Heart right ventricle (tissue), 16 donors: ENCODE measurements at regions not wholly inside any gene's neighbourhood (a gene's known extent, or its start where the extent isn't known, plus 50 kb on each side); places are given as distances from the start of the nearest gene placed in this dataset.

Experiments
- ATAC-seq, 8 donors: fragments of 200-7000 bp; cut with Tn5 transposase; one replicate each; pipeline ENCODE4 v1.9.1; 2020; ENCODE audit warnings: mild to moderate bottlenecking in 8 of 8, moderate library complexity in 8 of 8, moderate number of reproducible peaks in 1 of 8
- DNase-seq, 2 donors: peaks; one replicate each; pipeline ENCODE4 v3.0.0-alpha.2; 2020
- H3K27ac ChIP-seq, 10 donors: fragments of 200-600 bp; sonication (generic) in 2 of 10; one replicate each; pipeline versions ENCODE4 v1.5.0 to v1.8.0; 2020 to 2022; ENCODE audit warnings: mild to moderate bottlenecking in 3 of 10
- H3K27me3 ChIP-seq, 7 donors: fragments of 200-600 bp; one replicate each; pipeline ENCODE4 v1.8.0; 2021 to 2022; ENCODE audit warnings: mild to moderate bottlenecking in 2 of 7
- H3K36me3 ChIP-seq, 9 donors: fragments of 200-600 bp; sonication (generic) in 1 of 9; one replicate each; pipeline versions ENCODE4 v1.5.0 to v1.8.0; 2020 to 2022; ENCODE audit warnings: mild to moderate bottlenecking in 2 of 9
- H3K4me1 ChIP-seq, 9 donors: fragments of 200-600 bp; sonication (generic) in 1 of 9; one replicate each; pipeline versions ENCODE4 v1.5.0 to v1.8.0; 2020 to 2022; ENCODE audit warnings: mild to moderate bottlenecking in 4 of 9
- H3K4me3 ChIP-seq, 10 donors: fragments of 200-600 bp; sonication (generic) in 2 of 10; one replicate each; pipeline versions ENCODE4 v1.5.0 to v1.8.0; 2020 to 2022; ENCODE audit warnings: mild to moderate bottlenecking in 7 of 10, moderate library complexity in 2 of 10
- H3K9me3 ChIP-seq, 11 donors: fragments of 200-600 bp in 10 of 11; sonication (generic) in 2 of 11; one replicate each; pipeline versions ENCODE4 v1.5.0 to v1.8.0; 2013 to 2022; ENCODE audit warnings: mild to moderate bottlenecking in 2 of 11, control low read depth in 1 of 11, moderate library complexity in 1 of 11
- WGBS, 2 donors: extraction: QIAGEN DNeasy Blood & Tissue Kit; methylation state at CpG; one replicate each; pipeline ENCODE4 v1.1.7; 2013; ENCODE audit warnings: inconsistent platforms in 1 of 2; 5-methylcytosine and 5-hydroxymethylcytosine counted together
- intact Hi-C, 10 donors: fragments of 100-400 bp; cut with DNase I; formaldehyde crosslinking; loops; one replicate each; pipeline versions ENCODE4 v1.11.1 to v1.14.2; 2022
- TF ChIP-seq, protein P1 (sequence below), 9 donors: fragments of 200-600 bp; sonication (generic) in 2 of 9; IDR thresholded peaks; one replicate each; pipeline versions ENCODE4 v1.5.0 to v1.8.0; 2021 to 2022; ENCODE audit warnings: antibody characterized with exemption in 9 of 9, mild to moderate bottlenecking in 5 of 9, moderate library complexity in 1 of 9
- donor health status: Arrhythmogenic right ventricular cardiomyopathy.
- donor health status: ischemic (EF 13 %, LVEDD 7.1; RV severe dilation, severe dysfunction).
- donor health status: healthy with polysubstance abuse.
- donor health status: DM: no; HTN: yes; CAD: no.
- donor health status: DM: no; HTN: no; CAD: no.
- donor health status: ischemic (EF 25% LVEDD 6.9; RV normal size, moderate dysfunction).
- donor health status: ischemic (EF 25% LVEDD 5.7; RV mildly dilated, moderate dysfunction).
- donor health status: healthy.
- donor health status: DM: yes; HTN: yes; CAD: no.
- donor health status: Ischemic cardiomyopathy.
- donor health status: ischemic (EF 35%, LVEDD 5.7; RV mildly dilated, moderate dysfunction).
- donor health status: nonischemic (EF 11% LVEDD 7.7; RV severe dilation, severe dysfunction).
- donor health status: DM: yes; HTN: yes; CAD: no.
- donor health status: PGD.
- donor health status: ischemic (EF 29% LVEDD 5.4; RV normal size, mild dysfunction).
- donor health status: nonischemic (EF 23%, LVEDD 6.1; RV moderate dilation, normal function).

DNA sequence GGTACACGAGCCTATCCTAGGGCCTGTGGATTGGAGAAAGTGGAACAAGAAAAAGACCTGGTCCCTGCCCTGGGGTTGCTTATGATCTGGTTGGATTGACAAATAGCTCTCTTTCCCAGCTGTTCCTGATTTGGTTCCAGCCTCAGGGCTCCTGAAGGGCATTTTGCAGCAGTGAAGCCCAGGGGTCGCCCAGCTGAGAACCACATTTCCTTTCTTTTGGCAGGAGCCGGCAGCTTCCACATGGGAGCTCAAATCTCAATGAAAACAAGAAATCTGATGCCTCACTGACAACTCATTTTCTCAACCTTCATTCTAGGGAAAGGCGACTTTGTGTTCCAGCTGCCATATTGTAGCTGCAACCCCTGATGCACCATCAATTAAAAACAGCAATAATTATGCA lies 140.6 kb upstream of the CADM1 start:
- no peak for DNase-seq
- intact Hi-C loops = no loop called here
- ATAC-seq = no peak
- no peak overlapping the region for H3K4me3 ChIP-seq
- TF ChIP-seq, protein P1, sequence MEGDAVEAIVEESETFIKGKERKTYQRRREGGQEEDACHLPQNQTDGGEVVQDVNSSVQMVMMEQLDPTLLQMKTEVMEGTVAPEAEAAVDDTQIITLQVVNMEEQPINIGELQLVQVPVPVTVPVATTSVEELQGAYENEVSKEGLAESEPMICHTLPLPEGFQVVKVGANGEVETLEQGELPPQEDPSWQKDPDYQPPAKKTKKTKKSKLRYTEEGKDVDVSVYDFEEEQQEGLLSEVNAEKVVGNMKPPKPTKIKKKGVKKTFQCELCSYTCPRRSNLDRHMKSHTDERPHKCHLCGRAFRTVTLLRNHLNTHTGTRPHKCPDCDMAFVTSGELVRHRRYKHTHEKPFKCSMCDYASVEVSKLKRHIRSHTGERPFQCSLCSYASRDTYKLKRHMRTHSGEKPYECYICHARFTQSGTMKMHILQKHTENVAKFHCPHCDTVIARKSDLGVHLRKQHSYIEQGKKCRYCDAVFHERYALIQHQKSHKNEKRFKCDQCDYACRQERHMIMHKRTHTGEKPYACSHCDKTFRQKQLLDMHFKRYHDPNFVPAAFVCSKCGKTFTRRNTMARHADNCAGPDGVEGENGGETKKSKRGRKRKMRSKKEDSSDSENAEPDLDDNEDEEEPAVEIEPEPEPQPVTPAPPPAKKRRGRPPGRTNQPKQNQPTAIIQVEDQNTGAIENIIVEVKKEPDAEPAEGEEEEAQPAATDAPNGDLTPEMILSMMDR (IDR thresholded peaks at IDR 0.05) = no peak
- 68 to 69% methylated on average over 4 of the region's 4 CpGs for WGBS, 2 donors
- no peaks in the 10 kb centered on the region for H3K9me3 ChIP-seq
- no peaks in the 10 kb centered on the region for H3K36me3 ChIP-seq
- no peak overlapping the region for H3K27ac ChIP-seq
- no peaks in the 10 kb centered on the region for H3K4me1 ChIP-seq
- peaks cover 0 to 46% (median 31%) of the 10 kb centered on the region in 7 donors for H3K27me3 ChIP-seq

DNA sequence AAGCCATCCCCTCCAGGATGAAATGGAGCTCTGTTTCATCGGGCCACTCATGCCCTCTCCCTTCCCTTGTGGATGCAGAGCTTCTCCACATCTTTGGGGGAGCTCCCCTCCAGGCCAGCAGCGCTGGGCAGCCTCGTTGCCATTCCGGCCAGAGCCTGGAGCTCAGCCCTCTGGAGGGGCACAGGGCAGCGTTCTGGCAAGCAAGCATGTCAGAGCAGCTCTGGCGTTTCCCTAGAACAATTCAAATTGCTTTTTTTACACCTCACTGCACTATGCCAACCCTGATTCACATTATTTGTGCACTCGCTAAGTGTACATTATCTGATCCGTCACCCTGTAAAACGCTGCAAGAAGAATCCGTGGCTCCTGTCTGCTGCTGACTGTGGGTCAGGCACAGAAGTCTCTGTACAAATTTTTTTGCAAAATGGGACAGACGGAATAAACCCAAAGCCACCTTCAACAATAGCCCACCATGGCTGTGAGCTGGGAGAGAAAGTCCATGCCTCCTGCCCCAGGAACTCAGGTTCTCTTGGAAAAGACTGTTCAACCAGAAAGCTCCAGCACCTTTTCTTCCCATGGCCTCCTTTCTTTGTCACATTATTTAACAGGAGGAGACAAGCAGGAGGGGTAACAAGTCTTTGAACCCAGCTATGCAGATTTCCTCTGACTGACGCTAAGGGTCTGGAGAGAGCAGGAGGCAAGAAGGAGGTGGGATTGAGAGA lies 139.5 kb upstream of the CADM1 start:
- Histone ChIP-seq H3K9me3 (no peaks in the 10 kb centered on the region), H3K36me3 (no peaks in the 10 kb centered on the region), H3K4me1 (no peaks in the 10 kb centered on the region), H3K27ac (no peak overlapping the region), H3K4me3 (no peak overlapping the region), H3K27me3 (peaks cover 0 to 56% (median 31%) of the 10 kb centered on the region in 7 donors)
- TF ChIP-seq, protein P1 (IDR thresholded peaks at IDR 0.05) = no peak
- DNase-seq (no peak), ATAC-seq (no peak)
- intact Hi-C loops = no loop called here
- 80 to 85% methylated on average over 12 of the region's 12 CpGs for WGBS, 2 donors

DNA sequence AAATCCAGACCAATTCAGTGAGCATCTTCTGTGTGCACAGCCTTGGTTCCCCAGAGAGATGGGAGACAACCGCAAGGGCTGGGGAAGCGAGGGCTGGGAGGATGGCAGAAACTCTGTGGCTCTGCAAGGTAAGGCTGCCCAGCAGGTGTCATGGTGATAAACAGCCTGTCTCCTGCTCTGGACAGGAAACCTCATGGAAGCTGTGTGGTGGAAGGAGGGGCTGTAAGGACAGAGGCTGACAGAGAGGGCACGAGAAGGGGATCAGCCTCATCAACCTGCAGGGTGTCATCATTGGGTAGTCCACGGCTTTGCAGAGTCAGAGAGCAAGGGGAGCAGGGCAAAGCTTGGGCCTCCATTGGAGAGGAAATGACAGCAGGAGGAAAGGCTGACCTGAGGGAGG lies 138.4 kb upstream of the CADM1 start:
- DNase-seq = no peak
- Histone ChIP-seq H3K9me3 (no peaks in the 10 kb centered on the region), H3K27ac (no peak overlapping the region), H3K36me3 (no peaks in the 10 kb centered on the region), H3K4me3 (no peak overlapping the region), H3K27me3 (peaks cover 0 to 65% (median 31%) of the 10 kb centered on the region in 7 donors), H3K4me1 (no peaks in the 10 kb centered on the region)
- TF ChIP-seq, protein P1 (IDR thresholded peaks at IDR 0.05) = no peak
- intact Hi-C loops = no loop called here
- ATAC-seq = no peak
- 76 to 81% methylated on average over 4 of the region's 4 CpGs for WGBS, 2 donors

DNA sequence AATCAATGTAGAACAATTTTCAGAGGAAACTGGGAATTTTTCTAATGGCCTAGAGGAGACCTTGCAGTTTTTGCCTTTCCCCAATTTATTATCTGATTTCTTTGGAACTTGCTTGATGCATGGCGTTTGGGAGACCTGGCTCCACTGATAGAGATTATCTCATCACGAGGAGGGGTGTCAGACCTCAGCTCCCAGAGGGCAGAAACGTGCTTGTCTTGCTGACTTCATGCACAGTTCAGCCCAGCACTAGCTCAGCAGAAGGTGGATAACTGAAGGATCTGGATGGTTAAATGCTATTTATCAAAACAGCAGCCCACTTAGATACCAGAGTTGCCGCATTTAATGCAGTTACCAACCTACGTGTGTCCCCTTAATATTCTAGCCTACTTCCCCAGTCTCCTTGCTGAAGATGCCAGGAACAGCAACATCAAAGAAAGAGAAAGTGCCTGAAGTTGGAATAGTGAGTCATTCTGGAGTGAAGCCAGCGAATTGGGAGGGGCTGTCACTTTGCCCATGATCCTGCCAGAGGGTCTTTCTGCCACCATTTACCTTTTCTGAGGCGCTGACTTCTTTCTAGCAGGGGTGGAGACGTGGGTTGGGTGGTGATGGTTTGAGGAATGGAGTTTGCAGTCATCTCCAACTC lies 133.5 kb upstream of the CADM1 start:
- intact Hi-C loops = no loop called here
- Histone ChIP-seq H3K9me3 (no peaks in the 10 kb centered on the region), H3K4me3 (no peak overlapping the region), H3K4me1 (no peaks in the 10 kb centered on the region), H3K27me3 (peaks cover 0 to 28% (median 10%) of the 10 kb centered on the region in 7 donors), H3K27ac (no peak overlapping the region), H3K36me3 (no peaks in the 10 kb centered on the region)
- 59 to 72% methylated on average over 8 of the region's 8 CpGs for WGBS, 2 donors
- ATAC-seq = no peak
- no peak for DNase-seq
- TF ChIP-seq, protein P1 (IDR thresholded peaks at IDR 0.05) = no peak
